ENCODE measurements at regions not wholly inside any gene's neighbourhood (a gene's known extent, or its start where the extent isn't known, plus 50 kb on each side); places are given as distances from the start of the nearest gene placed in this dataset.

DNA sequence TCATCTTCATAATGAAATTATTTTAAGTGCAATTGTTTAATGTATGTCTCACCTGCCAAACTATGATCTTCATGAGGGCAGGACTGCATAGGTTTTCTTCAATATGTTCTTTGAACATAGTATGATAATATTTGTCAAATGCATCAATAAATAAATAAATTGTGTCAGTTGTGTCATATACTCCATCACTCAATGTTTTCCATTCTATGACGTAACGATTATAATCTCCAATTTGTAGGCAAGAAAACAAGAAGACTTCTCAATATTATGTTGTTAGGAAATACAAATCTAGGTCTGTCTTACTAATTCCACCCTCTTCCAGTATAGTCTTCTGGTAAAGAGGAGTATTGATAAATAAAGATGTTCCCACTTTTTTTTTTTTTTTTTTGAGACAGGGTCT is 858.1 kb downstream of the MAFB start:
- no peak for DNase-seq (ENCODE audit: low read depth in 3 of 3)

DNA sequence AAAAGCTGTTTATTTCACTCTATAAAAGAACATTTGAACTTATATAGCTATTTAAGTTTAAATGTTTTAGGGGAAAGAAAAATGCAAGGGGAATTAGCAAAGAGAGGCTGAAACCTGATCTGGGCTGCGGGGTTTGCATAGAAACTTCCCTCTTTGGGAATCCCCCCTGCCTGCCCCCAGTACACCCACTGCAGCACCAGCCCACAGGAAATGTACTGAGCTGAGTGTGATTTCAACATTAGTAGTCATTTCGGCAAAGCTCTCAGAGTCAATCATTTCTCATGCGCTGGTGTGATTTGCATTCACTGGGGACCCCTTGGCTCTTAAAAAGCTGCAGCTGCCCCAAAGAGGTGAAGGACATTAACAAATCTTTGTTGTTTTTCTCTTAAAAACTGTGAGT is 859.4 kb downstream of the MAFB start:
- DNase-seq (ENCODE audit: low read depth in 3 of 3), result no peak

DNA sequence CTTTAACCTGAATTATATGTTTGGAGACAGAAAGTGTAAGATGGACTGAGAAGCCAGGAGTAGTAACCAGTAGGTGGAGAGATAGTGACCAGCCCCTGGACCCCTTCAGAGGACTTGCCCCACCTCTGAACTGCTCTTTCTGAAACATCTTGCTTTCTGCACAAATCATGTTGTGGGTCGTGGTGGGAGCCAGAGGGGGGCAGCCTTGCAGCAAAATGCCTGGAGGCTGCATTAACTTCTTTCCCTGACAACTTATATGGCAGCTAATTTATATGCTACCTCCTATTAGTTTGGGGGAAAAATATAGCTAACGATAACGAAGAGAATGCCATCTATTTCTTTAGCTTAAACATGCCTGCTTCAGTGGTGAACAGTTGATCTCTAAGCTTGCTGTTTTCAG is 859.8 kb downstream of the MAFB start:
- no peak for DNase-seq (ENCODE audit: low read depth in 3 of 3)

DNA sequence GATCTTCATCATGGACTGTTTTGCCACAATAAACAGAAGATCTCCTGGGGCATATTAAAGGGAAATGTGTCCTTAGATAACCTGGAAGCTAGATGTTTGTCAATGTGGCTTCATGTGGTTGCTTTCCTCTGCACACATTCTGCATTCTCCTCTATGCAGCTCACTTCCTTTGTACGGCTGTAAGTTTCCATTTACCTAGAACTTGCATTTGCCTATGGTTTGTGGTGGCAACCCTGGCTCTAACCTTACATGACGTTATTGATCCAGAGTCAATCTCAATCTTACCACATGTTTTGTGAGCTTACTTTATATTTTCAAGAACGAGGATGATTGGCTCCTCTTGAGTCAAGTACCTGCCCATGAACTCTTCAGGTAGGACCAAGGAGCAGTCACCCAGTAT is 863.1 kb downstream of the MAFB start:
- no peak for DNase-seq (ENCODE audit: low read depth in 3 of 3)

DNA sequence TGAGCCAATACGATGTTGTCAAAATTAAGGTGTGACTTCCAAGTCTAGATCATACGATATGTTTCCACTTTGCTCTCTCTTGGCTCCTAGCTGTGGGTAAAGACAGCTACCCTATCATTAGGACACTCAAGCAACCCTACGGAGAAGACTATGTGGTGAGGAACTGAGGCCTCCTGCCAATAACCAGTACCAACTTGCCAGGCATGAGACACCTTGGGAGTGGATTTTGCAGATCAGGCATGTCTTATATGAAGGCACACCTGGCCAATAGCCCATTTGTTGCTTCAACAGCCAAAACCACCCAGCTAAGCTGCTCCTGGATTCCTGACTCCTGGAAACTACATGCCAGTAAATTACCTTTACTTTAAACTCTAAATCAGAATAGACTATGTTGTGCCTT is 863.4 kb downstream of the DHX35 start:
- no peak for DNase-seq (ENCODE audit: low read depth in 3 of 3)

DNA sequence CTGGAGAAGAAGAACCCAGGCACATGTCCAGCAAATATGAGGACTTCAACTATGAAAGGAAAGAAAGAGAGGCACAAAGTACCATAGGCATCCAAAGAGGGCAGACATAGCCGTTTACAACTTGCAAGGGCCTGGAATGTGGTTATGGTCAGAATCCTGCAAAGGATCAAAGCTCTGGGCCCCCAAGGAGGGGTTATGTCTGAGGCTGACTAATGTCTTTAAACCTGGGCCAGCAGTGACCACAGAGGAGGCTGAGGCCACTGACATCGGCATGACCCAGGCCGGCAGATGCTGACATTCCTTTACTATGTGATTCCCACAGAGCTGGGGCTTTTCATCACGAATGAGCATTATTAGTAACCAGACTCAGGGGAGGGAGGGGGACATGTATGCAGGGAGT is 861.1 kb downstream of the DHX35 start:
- no peak for DNase-seq (ENCODE audit: low read depth in 3 of 3)

DNA sequence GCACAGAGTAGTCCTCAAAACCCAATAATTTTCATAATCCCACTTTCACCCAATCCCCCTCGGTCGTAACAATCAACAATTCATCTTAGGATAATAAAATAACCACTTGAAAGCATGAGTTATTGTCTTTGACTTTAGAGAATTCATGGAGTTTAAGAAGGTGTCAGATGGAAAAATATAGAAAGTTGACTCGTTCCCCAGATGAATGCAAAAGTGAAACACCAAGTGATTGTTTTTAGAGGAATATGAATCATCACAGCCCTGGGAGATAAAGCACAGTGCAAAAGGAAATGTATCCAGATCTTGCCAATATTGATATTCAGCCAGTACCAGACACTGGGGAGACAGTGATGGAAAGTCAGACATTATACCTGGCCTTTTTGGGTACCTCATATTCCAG is 860.5 kb downstream of the DHX35 start:
- no peak for DNase-seq (ENCODE audit: low read depth in 3 of 3)

DNA sequence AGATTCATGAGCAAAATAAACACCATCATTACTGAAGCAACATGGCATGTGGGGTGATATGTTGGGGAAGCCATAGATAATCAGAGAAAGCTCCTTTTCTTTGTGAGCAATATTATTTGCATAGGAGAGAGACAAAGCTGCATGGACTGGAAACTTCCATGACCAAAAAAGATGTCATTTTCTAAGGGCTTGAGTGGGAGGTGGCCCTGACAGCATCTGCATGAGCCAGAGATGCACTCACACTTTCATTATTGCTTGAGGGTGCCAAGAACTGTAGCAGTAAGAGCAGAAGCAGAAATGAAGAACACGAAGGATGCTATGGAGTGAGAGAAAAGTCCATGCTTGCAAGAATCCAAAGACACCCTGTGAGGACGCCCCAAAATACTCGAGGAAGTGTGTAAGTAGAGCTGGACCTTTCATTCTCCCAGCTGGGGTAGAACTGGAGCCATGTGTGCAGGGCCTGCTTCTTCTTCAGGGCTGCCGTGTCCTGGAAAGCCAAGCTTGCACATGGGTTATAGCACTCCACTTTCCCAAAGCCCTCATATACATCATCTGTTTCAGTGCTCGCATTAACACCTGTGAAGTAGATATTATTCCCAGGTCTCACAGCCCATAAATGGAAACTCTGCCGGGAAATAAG is 851.2 kb downstream of the DHX35 start:
- DNase-seq (ENCODE audit: low read depth in 3 of 3), result no peak

DNA sequence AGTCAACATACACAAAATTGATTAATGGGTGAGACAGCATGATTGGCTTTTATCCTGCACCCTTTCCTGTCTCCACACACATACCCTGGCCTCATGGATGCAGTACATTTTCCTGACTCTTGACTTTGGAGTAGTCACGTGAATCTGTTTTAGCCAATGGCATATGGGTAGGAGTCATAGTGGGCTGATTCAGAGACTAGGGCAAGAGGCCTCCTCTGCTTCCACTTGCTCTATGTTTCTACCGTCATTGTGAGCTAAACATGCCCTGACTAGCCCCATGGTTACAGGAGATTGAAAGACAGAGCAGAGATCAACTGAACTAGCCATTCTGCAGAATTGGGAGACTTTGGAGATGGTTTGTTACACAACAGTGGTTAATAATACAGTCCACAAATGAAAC is 850.0 kb downstream of the DHX35 start:
- DNase-seq (ENCODE audit: low read depth in 3 of 3), result no peak

DNA sequence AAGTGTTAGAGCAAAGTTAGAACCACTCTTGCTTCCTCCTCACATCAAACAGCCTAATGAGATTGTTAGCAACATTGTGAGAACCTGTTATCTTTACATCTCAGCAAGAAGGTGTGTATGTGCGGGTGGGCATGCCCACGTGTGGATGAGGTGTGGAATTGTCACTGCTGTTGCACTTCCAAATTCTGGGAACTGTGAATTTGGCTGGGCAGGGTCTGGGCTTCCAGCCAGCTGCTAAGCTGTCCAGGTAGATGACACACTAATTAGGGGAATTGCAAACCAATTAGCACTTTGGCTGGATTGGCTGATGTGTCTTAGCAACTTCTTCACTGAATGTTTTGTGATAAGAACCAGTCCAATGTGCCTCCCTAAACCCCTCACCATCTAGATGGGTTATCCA is 848.2 kb downstream of the DHX35 start:
- DNase-seq (ENCODE audit: low read depth in 3 of 3), result no peak

DNA sequence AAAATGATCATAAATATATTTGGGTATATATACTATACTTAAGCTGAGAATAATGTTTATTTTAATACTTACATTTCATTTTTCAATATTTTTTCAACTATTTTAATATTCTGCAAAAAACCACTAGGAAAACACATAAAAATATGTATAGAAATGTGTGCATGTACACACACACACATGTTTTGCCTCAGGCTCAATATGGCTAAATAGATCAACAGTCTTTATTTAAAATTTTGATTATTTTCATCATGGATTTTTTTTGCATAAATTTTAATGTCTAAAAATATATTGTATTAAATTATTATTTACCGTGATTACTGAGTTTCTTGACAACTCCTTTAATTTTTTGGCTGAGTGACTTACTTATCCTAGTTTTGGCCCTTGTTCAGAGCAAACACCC is 846.5 kb downstream of the DHX35 start:
- no peak for DNase-seq (ENCODE audit: low read depth in 3 of 3)

DNA sequence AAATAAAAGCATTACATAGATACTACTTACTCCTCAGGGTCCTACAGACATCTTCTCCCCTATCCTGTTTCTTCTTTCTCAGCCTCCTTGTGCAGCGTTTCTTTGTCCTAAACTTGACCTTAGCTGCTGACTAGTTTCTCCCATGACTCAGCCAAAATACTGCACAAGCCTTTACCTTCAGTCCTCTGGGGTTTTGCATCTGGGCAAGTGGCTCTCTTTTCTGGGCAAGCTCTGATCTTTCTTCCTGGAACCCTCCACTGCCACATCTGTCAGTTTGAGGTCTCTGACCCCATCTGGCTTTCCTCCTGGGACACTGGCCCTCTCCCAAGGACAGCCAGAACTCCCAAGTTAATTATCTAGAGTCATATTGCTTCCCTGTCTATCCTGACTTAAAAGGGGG is 838.4 kb downstream of the DHX35 start:
- no peak for DNase-seq (ENCODE audit: low read depth in 3 of 3)

DNA sequence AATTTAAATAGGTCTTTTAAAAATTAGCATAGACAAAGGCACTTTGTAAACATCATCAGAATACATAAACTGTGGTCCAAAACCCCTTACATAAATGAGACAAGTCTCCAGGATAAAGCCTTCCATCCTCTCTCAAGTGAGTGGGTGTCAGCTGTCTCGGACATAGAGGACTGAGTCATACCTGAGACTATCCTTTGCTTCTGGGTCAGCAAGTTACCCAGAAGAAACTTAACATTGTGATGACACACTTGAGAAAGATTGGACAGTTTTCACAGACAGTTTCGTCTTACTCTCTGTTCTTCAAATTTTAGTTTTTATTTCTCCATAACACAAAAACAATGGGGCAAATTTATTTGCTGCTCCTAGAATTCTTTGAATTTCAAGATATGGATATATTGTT is 838.0 kb downstream of the DHX35 start:
- no peak for DNase-seq (ENCODE audit: low read depth in 3 of 3)

DNA sequence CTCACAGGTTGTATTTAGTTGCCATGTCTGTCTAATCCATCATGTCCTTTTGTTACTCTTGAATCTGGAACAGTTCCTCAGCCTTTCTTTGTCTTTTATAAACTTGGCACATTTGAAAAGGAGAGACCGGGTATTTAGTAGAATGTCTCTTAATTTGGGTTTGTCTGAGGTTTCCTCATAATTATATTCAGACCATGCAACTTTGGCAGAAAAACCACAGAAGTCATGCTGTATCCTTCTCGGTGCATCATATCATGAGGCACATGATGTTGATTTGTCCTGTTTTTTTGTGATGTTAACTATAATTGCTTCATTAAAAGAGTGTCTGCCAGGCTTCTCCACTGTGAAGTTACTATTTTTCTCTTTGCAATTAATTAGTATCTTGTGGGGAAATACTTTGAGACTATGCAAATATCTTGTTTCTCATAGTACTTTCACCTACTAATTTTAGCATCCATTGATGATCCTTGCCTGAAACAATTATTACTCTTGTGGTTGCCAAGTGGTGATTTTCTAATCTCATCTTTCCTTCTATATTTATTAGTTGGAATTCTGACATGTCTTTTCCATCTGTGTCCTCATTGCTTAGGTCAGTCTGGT is 837.3 kb downstream of the DHX35 start:
- DNase-seq (ENCODE audit: low read depth in 3 of 3), result no peak

DNA sequence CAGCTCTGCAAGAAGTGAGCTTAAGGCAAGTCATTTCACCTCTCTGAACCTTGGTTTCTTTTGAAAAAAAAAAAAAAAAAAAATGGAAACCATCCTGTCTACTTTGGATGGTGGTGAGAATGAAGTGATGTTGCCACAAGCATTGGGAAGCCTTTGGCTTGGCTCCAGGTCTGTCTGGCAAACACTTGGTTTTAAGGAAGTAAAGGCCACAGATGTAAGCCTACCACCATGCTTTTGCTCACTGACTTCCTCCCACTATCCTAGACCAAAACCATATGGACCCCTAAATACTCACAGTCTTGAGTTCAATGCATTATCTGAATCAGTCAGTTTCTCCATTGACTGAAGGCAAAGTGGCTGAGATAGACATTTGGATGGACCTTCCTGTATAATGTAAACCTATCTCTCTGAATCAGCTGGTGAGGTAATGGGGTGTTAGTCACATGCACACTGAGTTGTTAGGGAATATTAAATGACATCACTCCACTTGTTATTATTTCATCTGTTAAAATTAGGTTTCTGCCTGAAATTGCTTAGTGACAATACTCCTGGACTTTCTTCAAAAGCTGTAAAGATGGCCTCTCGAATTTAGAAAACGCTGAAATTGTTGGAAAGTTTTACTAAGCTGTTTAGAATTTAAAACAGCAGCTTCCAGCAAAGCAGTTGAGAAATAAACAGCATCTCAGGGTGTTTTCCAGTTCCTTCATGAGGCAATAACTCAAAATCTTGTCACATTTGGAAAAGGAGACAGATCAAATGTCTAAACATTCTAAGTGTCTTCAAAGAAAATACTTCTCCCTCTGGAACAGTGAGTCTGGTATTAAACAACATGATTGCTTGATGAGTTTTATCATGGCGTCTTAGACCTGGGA is 833.5 kb downstream of the DHX35 start:
- no peak for DNase-seq (ENCODE audit: low read depth in 3 of 3)

DNA sequence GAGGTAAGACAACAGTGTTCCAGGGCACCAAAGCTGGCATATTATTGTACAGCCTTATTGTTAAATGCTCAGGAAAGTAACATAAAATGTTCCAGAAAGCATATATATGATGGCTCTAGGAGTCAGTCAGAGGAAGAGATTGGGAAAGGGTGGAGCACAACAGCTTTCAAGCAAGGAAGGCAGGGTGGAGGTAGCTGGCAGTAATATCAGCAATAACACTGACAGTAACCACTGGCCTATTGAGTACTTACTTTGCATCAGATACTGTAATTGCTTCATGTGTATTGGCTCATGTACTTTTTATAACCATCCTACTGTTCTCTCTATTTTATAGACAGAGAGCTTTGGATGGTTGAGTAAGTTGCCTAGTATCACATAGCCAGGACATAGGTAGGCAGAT is 830.2 kb downstream of the DHX35 start:
- no peak for DNase-seq (ENCODE audit: low read depth in 3 of 3)

DNA sequence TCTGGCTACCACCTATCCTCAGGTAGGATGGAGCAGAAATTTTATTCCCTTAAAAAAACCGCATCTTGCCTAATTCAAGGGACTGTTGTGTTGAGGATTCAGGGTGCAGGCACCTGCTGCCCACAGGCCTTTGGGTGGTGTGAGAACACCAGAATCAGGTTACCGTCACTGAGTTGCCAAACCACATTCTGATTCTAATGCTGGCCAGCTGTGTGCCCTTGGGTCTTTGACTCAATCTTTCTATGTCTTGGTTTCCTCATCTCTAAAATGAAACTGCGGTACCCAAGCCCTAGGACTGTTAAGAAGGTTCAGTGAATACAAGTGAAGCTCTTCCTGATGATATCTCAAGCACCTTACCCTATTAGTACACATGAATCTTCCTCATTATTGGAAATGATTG is 827.3 kb downstream of the DHX35 start:
- no peak for DNase-seq (ENCODE audit: low read depth in 3 of 3)

DNA sequence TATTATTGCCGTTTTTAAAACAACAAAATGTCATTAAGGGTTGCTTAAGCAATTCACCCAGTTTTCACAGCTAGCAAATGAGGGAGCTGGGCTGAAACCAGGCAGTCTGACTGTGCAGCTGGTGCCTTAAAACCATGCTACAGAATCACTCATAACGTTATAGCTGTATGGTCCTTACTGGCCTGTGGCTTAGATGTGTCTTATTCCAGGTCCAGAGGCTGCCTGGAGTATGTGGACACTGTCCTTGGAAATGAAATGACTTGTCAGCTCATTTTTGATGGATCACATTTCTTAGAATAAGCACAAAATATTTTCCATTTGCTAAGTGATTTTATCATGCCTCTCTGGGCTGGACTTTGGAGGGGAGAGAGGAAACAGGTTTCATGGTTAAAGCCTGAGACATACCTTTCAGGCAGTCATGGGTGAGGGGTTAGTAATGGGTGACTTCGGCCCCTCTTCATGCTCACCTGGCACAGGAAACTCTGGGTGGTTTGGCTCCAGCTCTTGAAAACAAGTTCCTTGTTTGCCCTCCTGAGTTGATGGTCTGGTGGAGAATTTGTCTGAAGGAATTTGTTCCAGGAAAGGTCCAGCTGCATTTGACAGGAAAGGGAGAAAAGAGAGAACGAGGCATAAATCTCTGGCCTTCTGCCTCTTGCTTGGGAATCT is 823.2 kb downstream of the DHX35 start:
- DNase-seq (ENCODE audit: low read depth in 3 of 3), result no peak

DNA sequence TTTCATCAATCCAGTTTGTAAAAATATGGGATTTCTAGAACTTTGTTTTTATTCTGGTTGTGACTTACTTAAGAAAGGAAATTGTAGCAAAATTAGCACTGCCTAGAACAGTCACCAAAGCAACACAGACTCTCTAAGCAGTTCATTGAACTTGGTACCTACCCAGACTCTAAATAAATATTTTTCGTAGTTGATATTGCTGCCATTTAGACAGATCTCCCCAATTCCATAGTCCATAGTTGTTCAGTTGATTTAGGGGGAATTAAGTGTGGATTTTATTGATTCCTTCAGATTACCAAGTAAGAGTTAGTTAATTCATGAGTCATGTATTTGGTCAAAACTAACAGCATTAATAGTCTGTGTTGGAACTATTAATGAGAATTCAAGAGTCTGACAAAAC is 822.5 kb downstream of the DHX35 start:
- no peak for DNase-seq (ENCODE audit: low read depth in 3 of 3)

DNA sequence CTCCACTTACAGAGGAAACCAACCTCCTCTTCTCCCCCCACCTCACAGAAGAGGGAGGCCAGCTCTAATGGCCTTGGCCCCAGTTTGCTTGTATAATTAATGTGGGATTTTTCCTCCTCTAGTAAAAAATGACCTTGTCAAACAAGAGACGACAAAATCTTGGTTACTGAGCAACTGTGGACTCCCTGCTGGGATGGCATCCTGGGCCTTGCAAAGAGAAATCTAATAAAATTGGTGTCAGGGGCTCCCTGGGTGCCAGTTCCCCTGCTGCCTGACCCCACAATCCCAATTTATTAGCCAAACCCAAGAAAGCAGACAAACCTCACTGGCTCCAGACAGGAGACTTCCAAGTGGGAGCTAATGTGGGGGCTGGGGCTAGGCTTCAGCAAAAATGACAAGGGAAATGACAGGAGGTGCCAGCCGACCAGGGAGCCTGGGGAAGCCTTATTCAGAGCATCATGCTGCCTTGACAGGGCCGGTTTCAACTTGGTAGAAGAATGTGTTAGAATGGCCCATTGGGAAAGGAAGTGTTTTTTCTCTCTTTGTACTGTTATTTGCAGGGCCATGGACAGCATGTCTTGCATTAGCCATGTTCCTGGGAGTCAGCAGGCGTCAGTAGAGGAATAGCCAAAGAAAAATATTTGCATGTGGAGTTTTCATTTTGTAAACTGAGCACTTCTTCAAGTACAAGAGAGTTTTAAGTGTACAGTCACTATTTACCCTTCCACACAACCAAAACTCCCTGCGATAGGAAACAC is 816.9 kb downstream of the DHX35 start:
- no peak for DNase-seq (ENCODE audit: low read depth in 3 of 3)

DNA sequence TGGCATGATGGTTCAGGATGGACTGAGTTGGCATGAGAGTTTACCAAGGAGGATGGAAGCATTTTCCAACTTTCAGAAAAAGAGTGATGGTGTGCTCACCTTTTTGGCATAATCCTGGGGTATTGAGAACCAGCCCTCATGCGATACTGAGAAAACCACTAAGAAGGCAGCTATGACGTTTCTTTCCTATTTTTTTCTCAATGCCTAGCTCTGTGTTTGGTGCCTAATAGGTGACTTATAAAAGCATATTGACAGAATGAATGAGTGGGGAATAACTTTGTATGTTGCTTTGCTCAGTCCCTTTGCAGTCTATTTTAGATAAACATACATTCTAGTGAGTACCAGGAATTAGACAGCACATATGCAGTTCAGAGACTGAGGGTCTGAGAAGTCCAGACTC is 816.3 kb downstream of the DHX35 start:
- DNase-seq (ENCODE audit: low read depth in 3 of 3), result no peak

DNA sequence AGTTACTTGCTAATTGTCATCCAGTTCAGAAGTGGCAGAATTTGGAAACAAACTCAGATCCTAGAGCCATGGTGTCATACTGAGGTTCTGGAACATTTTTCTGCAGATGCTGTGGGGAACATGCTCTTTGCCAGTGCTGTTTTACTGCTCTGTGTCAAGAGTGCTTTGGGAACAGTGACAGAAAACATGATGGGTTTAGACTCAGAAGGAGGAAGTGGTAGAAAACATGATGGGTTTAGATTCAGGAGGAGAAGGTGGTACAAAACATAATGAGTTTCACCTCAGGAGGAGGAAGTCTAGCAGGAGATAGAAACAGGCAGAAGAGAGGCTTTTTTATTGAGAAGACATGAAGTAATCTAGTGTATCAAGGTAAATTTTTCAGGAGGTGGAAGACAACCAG is 815.5 kb downstream of the DHX35 start:
- no peak for DNase-seq (ENCODE audit: low read depth in 3 of 3)
